PC-9 (cell line): ENCODE measurements at regions not wholly inside any gene's neighbourhood (a gene's known extent, or its start where the extent isn't known, plus 50 kb on each side); places are given as distances from the start of the nearest gene placed in this dataset.

Source experiments
- BruUV-seq: library from RNA; stranded (reverse); fragments of 400-500 nt; replicated peaks from 2 replicates; lab custom pipeline; 2021; lab: Mats Ljungman, UMichigan
- CTCF ChIA-PET: fragments of 300-600 bp; sonication (Branson Sonifier 250); formaldehyde crosslinking; loops from one replicate; lab custom pipeline; 2022; ENCODE audit warnings: antibody characterized with exemption; lab: Charles Lee
- POLR2A ChIA-PET: fragments of 300-600 bp; sonication (Branson Sonifier 250); formaldehyde crosslinking; loops from one replicate; lab custom pipeline; 2022; ENCODE audit warnings: antibody characterized with exemption; ENCODE audit not compliant: unreplicated experiment; lab: Charles Lee
- DNase-seq, 2 experiments: peaks; one replicate each; pipeline versions ENCODE4 v3.0.0 to v3.0.0-alpha.2; 2015 to 2022; ENCODE audit warnings: mixed read lengths in 1 of 2
- H2AFZ ChIP-seq: fragments of 200-600 bp; sonication (generic); 2 replicates; pipeline ENCODE4 v1.8.1; 2017; ENCODE audit warnings: antibody characterized with exemption
- H3F3A ChIP-seq: fragments of 200-600 bp; sonication (generic); 2 replicates; pipeline ENCODE4 v1.8.1; 2017; ENCODE audit warnings: antibody characterized with exemption, mild to moderate bottlenecking, low read depth; ENCODE audit not compliant: insufficient read depth
- H3K27ac ChIP-seq: fragments of 200-600 bp; sonication (generic); 2 replicates; pipeline ENCODE4 v1.6.1; 2016; ENCODE audit warnings: mixed run types
- H3K27me3 ChIP-seq: fragments of 200-600 bp; sonication (generic); 2 replicates; pipeline ENCODE4 v1.6.1; 2016; ENCODE audit warnings: low read depth, mixed run types; ENCODE audit not compliant: insufficient read depth
- H3K36me3 ChIP-seq: fragments of 200-600 bp; sonication (generic); 2 replicates; pipeline ENCODE4 v1.6.1; 2016; ENCODE audit warnings: low read depth, mixed run types
- H3K4me1 ChIP-seq: fragments of 200-600 bp; sonication (generic); replicated peaks from 2 replicates; pipeline ENCODE4 v1.6.1; 2016; ENCODE audit warnings: mixed run types; ENCODE audit not compliant: insufficient read depth
- H3K4me2 ChIP-seq: fragments of 200-600 bp; sonication (generic); 2 replicates; pipeline ENCODE4 v1.6.1; 2017; ENCODE audit warnings: mixed run types
- H3K4me3 ChIP-seq: fragments of 200-600 bp; sonication (generic); 2 replicates; pipeline ENCODE4 v1.6.1; 2016; ENCODE audit warnings: mixed run types
- H3K79me2 ChIP-seq: fragments of 200-600 bp; sonication (generic); 2 replicates; pipeline ENCODE4 v1.6.1; 2017; ENCODE audit warnings: low read depth, mixed run types
- H3K9me2 ChIP-seq: fragments of 200-600 bp; sonication (generic); 2 replicates; pipeline ENCODE4 v1.8.1; 2017; ENCODE audit warnings: mild to moderate bottlenecking; ENCODE audit not compliant: insufficient read depth
- H3K9me3 ChIP-seq: fragments of 200-600 bp; sonication (generic); 2 replicates; pipeline ENCODE4 v1.8.1; 2016; ENCODE audit warnings: low read depth; ENCODE audit not compliant: insufficient read depth
- H4K20me1 ChIP-seq: fragments of 200-600 bp; sonication (generic); 2 replicates; pipeline ENCODE4 v1.8.1; 2017; ENCODE audit not compliant: insufficient read depth
- CTCF ChIP-seq: fragments of 200-600 bp; sonication (generic); conservative IDR thresholded peaks from 2 replicates; pipeline ENCODE4 v1.6.1; 2017; ENCODE audit warnings: mixed run types, antibody characterized with exemption, mild to moderate bottlenecking, moderate library complexity
- EZH2 ChIP-seq: fragments of 200-600 bp; sonication (generic); IDR thresholded peaks from 2 replicates; pipeline ENCODE4 v1.8.0; 2017; ENCODE audit warnings: antibody characterized with exemption, low read depth
- intact Hi-C: fragments of 100-400 bp; cut with micrococcal nuclease; formaldehyde crosslinking; loops from one replicate; pipeline ENCODE4 v1.10.0; 2022; ENCODE audit not compliant: unreplicated experiment

- Histone ChIP-seq H3K4me1 (no peaks in the 10 kb centered on the region), H2AFZ (no peak overlapping the region), H3F3A (no peaks in the 10 kb centered on the region), H3K4me3 (no peak overlapping the region), H4K20me1 (no peaks in the 10 kb centered on the region), H3K27ac (no peak overlapping the region), H3K27me3 (no peaks in the 10 kb centered on the region), H3K4me2 (no peak overlapping the region), H3K36me3 (no peaks in the 10 kb centered on the region), H3K79me2 (no peaks in the 10 kb centered on the region), H3K9me3 (no peaks in the 10 kb centered on the region), H3K9me2 (no peaks in the 10 kb centered on the region)
- intact Hi-C loops: no loop called here
- CTCF ChIA-PET: no interaction called here
- no peak for DNase-seq
- TF ChIP-seq CTCF (no peak), EZH2 (no peak)
- POLR2A ChIA-PET: no interaction called here
- BruUV-seq: no TSS peak
These were observed 505.2 kb downstream of the NSUN3 start for GRCh38 chr3:94568041-94568440.

GRCh38 chr3:94573337-94573736 is 510.5 kb downstream of the NSUN3 start:
- no peaks in the 10 kb centered on the region for H3K4me1 ChIP-seq
- no peak overlapping the region for H2AFZ ChIP-seq
- TF ChIP-seq EZH2 (no peak), CTCF (no peak)
- no peaks in the 10 kb centered on the region for H3K27me3 ChIP-seq
- BruUV-seq: no TSS peak
- no peaks in the 10 kb centered on the region for H3K79me2 ChIP-seq
- no peaks in the 10 kb centered on the region for H3K36me3 ChIP-seq
- POLR2A ChIA-PET: no interaction called here
- no peak for DNase-seq
- H3K9me2 ChIP-seq: no peaks in the 10 kb centered on the region
- no peak overlapping the region for H3K27ac ChIP-seq
- intact Hi-C loops: no loop called here
- H3K4me2 ChIP-seq: no peak overlapping the region
- H4K20me1 ChIP-seq: no peaks in the 10 kb centered on the region
- CTCF ChIA-PET: no interaction called here
- no peak overlapping the region for H3K4me3 ChIP-seq
- H3F3A ChIP-seq: no peaks in the 10 kb centered on the region
- no peaks in the 10 kb centered on the region for H3K9me3 ChIP-seq

- Histone ChIP-seq H3K27ac (no peak overlapping the region), H3K4me3 (no peak overlapping the region), H3K9me2 (0 out of 2 replicates have a peak, but pooled peaks cover 5% of the 10 kb centered on the region), H3K27me3 (no peaks in the 10 kb centered on the region), H3F3A (no peaks in the 10 kb centered on the region), H2AFZ (no peak overlapping the region), H3K4me2 (no peak overlapping the region), H4K20me1 (no peaks in the 10 kb centered on the region), H3K9me3 (no peaks in the 10 kb centered on the region), H3K79me2 (no peaks in the 10 kb centered on the region), H3K36me3 (no peaks in the 10 kb centered on the region), H3K4me1 (no peaks in the 10 kb centered on the region)
- ChIA-PET POLR2A (no interaction called here), CTCF (no interaction called here)
- TF ChIP-seq EZH2 (no peak), CTCF (no peak)
- intact Hi-C loops: no loop called here
- no TSS peak for BruUV-seq
- DNase-seq: no peak
These were observed 524.4 kb downstream of the NSUN3 start for GRCh38 chr3:94587291-94587690.
